ENCODE measurements at regions not wholly inside any gene's neighbourhood (a gene's known extent, or its start where the extent isn't known, plus 50 kb on each side); places are given as distances from the start of the nearest gene placed in this dataset.
"Not testable (repeated sequence)": the region's sequence is repeated elsewhere in the genome, so short reads cannot be mapped to it uniquely, and the experiment has no call there.

DNA sequence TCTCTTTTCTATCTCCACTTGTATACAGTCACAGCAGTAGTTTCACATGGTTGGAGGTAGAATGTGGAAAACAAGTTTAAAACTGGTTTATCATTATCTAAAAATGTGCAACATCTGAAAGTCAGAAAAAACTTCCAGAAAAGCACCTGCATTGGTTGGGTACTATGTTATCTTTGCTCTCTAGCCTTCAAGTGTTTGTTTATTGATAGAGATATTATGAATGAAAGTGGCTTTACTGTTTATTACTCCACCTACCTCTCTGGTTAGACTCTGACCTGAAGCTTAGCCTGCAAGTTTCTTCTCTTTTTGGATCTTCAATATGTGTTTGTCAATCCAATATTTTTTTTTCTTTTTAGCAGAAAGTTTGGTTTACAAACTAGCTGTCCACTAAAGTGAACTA, 2161.4 kb upstream of the RAG2 start:
- POLR2A ChIA-PET: no interaction called here
- CTCF ChIA-PET: interaction anchor here (0.5 kb wide), 1 partner anchor 1764 kb away, joined by 3 read pairs; no protein-coding TSS in a partner anchor
- DNase-seq (ENCODE audit: extremely low spot score): no peak
- TF ChIP-seq TARDBP (IDR thresholded peaks at IDR 0.05): no peak
- TF ChIP-seq ARNT (IDR thresholded peaks at IDR 0.05): no peak

DNA sequence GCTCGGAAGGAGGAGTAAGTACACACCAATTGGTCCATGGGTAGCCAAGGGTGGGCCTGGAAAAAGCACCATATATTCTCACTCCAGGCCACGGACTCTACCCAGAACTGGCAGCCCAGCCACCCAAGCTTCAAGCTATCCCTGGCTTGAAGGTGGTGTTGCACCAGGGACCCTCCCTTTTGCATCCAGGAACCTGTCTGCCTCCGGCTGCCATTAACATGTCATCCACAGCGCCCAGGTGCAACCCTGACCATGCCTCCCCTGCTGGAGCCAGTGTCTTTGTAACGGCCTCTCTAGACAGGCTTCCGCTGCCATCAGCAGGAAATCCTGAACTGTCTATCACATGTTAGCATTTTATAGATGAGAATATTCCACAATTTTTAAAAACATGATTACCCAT, 2158.5 kb upstream of the RAG2 start:
- DNase-seq (ENCODE audit: extremely low spot score): no peak
- CTCF ChIA-PET: no interaction called here
- TF ChIP-seq TARDBP (IDR thresholded peaks at IDR 0.05) (no peak), ZNF384 (IDR thresholded peaks at IDR 0.05) (no peak), HDGF (IDR thresholded peaks at IDR 0.05; ENCODE audit: borderline replicate concordance) (no peak), ELF4 (IDR thresholded peaks at IDR 0.05) (no peak), NFRKB (IDR thresholded peaks at IDR 0.05) (no peak), FOXK2 (IDR thresholded peaks at IDR 0.05) (no peak), FOXM1 (IDR thresholded peaks at IDR 0.05; ENCODE audit: borderline replicate concordance) (no peak), SP1 (IDR thresholded peaks at IDR 0.05) (no peak), LEF1 (IDR thresholded peaks at IDR 0.05; ENCODE audit: borderline replicate concordance) (no peak), L3MBTL2 (conservative IDR thresholded peaks at IDR 0.05) (no peak), ARNT (IDR thresholded peaks at IDR 0.05) (no peak), FOXA1 (IDR thresholded peaks at IDR 0.05) (no peak), CTBP1 (IDR thresholded peaks at IDR 0.05; ENCODE audit: borderline replicate concordance) (no peak), SUZ12 (IDR thresholded peaks at IDR 0.05) (no peak)
- TF ChIP-seq, protein P1, sequence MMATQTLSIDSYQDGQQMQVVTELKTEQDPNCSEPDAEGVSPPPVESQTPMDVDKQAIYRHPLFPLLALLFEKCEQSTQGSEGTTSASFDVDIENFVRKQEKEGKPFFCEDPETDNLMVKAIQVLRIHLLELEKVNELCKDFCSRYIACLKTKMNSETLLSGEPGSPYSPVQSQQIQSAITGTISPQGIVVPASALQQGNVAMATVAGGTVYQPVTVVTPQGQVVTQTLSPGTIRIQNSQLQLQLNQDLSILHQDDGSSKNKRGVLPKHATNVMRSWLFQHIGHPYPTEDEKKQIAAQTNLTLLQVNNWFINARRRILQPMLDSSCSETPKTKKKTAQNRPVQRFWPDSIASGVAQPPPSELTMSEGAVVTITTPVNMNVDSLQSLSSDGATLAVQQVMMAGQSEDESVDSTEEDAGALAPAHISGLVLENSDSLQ (IDR thresholded peaks at IDR 0.05): no peak
- POLR2A ChIA-PET: no interaction called here

DNA sequence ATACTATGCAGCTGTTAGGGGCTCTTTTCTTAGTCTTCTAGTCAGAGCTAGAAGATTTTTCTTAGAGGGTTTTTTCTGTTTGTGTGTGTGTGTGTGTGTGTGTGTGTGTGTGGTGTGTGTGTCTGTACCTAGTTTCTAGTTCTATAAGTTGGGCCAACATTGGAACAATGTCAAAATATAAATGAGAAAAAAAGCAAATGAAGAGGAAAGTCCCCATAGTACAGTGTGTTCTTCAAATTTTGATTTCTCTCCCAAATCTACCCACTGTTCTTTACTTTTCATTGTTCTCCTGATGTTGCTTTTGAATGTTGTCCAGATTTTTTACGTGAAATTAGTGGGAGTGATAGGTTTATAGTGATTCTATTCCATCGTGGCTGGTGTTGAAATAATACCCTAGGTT, 2153.4 kb upstream of the RAG2 start:
- TF ChIP-seq ZNF384 (IDR thresholded peaks at IDR 0.05) (no peak), SP1 (IDR thresholded peaks at IDR 0.05) (no peak), BHLHE40 (IDR thresholded peaks at IDR 0.05; ENCODE audit: borderline replicate concordance) (no peak), ARNT (IDR thresholded peaks at IDR 0.05) (no peak), FOXM1 (IDR thresholded peaks at IDR 0.05; ENCODE audit: borderline replicate concordance) (no peak), CTBP1 (IDR thresholded peaks at IDR 0.05; ENCODE audit: borderline replicate concordance) (no peak), LEF1 (IDR thresholded peaks at IDR 0.05; ENCODE audit: borderline replicate concordance) (no peak), HDGF (IDR thresholded peaks at IDR 0.05; ENCODE audit: borderline replicate concordance) (no peak), SUZ12 (IDR thresholded peaks at IDR 0.05) (no peak), FOXK2 (IDR thresholded peaks at IDR 0.05) (no peak), NFRKB (IDR thresholded peaks at IDR 0.05) (no peak)
- TF ChIP-seq, protein P1 (IDR thresholded peaks at IDR 0.05): no peak
- POLR2A ChIA-PET: no interaction called here
- no peak for DNase-seq (ENCODE audit: extremely low spot score)
- CTCF ChIA-PET: no interaction called here

DNA sequence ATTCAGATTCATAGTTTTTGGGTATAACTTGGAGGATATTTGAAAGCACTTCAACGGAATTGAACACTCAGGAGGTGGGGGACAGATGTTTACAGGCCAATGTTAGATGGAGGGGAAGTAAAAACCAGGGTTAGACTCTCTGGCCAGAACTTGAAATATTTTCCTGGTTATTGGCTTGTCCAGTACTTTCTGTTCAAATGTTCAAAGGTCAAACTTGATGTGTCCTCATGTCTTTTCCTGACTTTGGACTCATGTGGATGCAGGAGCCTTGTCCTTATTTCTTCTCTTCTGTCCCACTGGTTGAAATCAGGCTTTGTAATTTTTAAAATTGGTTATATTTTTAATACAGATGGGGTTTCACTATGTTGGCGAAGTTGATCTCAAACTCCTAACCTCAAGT, 2148.5 kb upstream of the RAG2 start:
- CTCF ChIA-PET; DNase-seq (ENCODE audit: extremely low spot score); POLR2A ChIA-PET: not testable (repeated sequence)

DNA sequence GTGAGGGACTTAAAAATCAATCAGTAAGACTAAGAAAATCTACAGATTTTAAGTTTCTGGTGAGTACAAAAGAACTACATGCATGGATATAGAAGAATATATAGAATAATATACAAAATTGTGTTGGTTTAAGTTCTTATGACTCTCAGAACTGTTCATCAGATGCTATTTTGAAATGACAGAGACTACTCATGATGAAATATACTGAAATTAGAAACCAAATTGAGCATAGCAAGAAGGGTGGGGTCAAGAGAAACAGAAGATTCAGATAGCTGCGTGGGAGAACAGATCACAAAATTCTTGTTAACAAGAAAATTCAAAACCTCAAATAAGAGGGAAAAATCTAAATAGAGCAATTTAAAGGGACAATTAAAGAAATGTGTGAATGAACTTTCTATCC, 2125.3 kb upstream of the RAG2 start:
- CTCF ChIA-PET: no interaction called here
- TF ChIP-seq ELF4 (IDR thresholded peaks at IDR 0.05) (no peak), SUZ12 (IDR thresholded peaks at IDR 0.05) (no peak), LEF1 (IDR thresholded peaks at IDR 0.05; ENCODE audit: borderline replicate concordance) (no peak), FOXK2 (IDR thresholded peaks at IDR 0.05) (no peak), FOXM1 (IDR thresholded peaks at IDR 0.05; ENCODE audit: borderline replicate concordance) (no peak), TARDBP (IDR thresholded peaks at IDR 0.05) (no peak), CTBP1 (IDR thresholded peaks at IDR 0.05; ENCODE audit: borderline replicate concordance) (no peak), ZNF384 (IDR thresholded peaks at IDR 0.05) (no peak), BHLHE40 (IDR thresholded peaks at IDR 0.05; ENCODE audit: borderline replicate concordance) (no peak), L3MBTL2 (conservative IDR thresholded peaks at IDR 0.05) (no peak), FOXA1 (IDR thresholded peaks at IDR 0.05) (no peak), ARNT (IDR thresholded peaks at IDR 0.05) (no peak), HDGF (IDR thresholded peaks at IDR 0.05; ENCODE audit: borderline replicate concordance) (no peak), NFRKB (IDR thresholded peaks at IDR 0.05) (no peak), SP1 (IDR thresholded peaks at IDR 0.05) (no peak)
- TF ChIP-seq, protein P1 (IDR thresholded peaks at IDR 0.05): no peak
- POLR2A ChIA-PET: no interaction called here
- DNase-seq (ENCODE audit: extremely low spot score): no peak

DNA sequence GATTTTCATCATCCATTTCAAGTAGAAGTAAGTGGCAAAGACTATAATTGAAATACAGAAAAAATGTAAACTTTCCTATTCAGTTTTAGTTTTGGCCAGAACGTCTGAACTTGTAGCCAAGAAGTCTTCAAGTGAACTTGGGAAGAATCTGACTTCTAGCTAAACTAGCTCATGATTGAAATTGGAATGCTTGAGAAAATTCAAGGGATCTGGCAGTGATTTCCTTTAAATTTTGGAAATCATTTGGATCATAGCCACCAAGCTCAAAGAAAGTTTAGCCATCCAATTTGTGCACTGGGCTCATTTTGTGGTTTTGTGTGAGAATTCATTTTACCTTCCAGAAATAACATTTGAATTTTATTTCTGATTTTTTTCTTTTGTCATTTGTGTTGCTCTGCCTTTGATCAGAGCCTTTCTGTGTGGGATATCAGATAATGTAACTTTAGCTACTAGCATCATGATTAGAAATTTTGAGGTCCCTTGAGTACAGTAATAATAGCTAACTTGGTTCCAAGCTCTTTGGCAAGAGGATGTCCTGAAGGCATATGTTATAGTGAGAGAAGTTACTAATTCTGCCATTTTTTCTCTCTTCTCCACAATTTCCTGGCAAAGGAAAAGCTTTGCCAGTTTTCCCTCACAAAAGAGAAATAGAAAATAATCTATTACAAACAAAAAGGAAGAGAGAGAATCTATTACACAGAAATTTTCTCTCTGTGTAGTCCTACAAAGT, 2123.7 kb upstream of the RAG2 start:
- ChIA-PET CTCF (no interaction called here), POLR2A (no interaction called here)
- DNase-seq (ENCODE audit: extremely low spot score): no peak
- no peak for TF ChIP-seq TARDBP (IDR thresholded peaks at IDR 0.05)
- TF ChIP-seq FOXM1 (IDR thresholded peaks at IDR 0.05; ENCODE audit: borderline replicate concordance): no peak
- no peak for TF ChIP-seq BHLHE40 (IDR thresholded peaks at IDR 0.05; ENCODE audit: borderline replicate concordance)
- no peak for TF ChIP-seq HDGF (IDR thresholded peaks at IDR 0.05; ENCODE audit: borderline replicate concordance)

DNA sequence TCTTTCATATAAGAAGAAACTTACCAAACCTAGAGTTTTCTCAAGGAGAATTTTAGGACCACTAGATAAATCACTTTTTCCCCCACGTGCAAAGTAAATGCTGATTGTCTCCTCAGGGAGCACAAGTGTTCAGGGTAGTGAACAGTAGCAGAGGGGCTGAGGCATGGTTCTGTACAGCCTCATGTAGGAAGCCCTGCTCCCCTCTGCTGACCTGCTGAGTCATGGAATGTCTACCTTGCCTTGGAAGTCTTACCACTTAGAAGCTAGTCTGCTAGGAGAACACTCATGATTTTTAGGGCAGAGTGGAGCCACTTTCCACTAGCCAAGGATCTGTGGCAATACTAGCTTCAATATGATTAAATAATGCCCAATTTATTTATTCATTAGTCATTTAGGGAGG, 2120.6 kb upstream of the RAG2 start:
- ChIA-PET POLR2A (no interaction called here), CTCF (no interaction called here)
- TF ChIP-seq FOXK2 (IDR thresholded peaks at IDR 0.05): no peak
- TF ChIP-seq ZNF384 (IDR thresholded peaks at IDR 0.05): no peak
- TF ChIP-seq HDGF (IDR thresholded peaks at IDR 0.05; ENCODE audit: borderline replicate concordance): no peak
- no peak for TF ChIP-seq FOXM1 (IDR thresholded peaks at IDR 0.05; ENCODE audit: borderline replicate concordance)
- no peak for TF ChIP-seq SUZ12 (IDR thresholded peaks at IDR 0.05)
- TF ChIP-seq CTBP1 (IDR thresholded peaks at IDR 0.05; ENCODE audit: borderline replicate concordance): no peak
- no peak for DNase-seq (ENCODE audit: extremely low spot score)
